Nephron (organoid): ENCODE measurements at regions not wholly inside any gene's neighbourhood (a gene's known extent, or its start where the extent isn't known, plus 50 kb on each side); places are given as distances from the start of the nearest gene placed in this dataset.
A peak's percentile ranks its signal among the peaks of the same experiment; 100 is the strongest.

Experiments used
- H3K27ac Mint-ChIP-seq, 3 experiments: 2 replicates each; pipeline ENCODE4 v1.8.0; 2020; ENCODE audit warnings: mixed read lengths in 3 of 3, mild to moderate bottlenecking in 2 of 3, moderate library complexity in 1 of 3
- H3K27me3 Mint-ChIP-seq: 2 replicates; pipeline ENCODE4 v1.8.0; 2021; ENCODE audit warnings: low read depth, mild to moderate bottlenecking, moderate library complexity, mixed read lengths
- H3K36me3 Mint-ChIP-seq: 2 replicates; pipeline ENCODE4 v1.8.0; 2020; ENCODE audit warnings: low read depth, mixed read lengths
- H3K4me1 Mint-ChIP-seq: 2 replicates; pipeline ENCODE4 v1.8.0; 2020; ENCODE audit warnings: mixed read lengths
- H3K4me3 Mint-ChIP-seq, 3 experiments: 2 replicates each; pipeline ENCODE4 v1.8.0; 2020; ENCODE audit warnings: mild to moderate bottlenecking in 3 of 3, mixed read lengths in 3 of 3, moderate library complexity in 2 of 3
- H3K9me3 Mint-ChIP-seq: 2 replicates; pipeline ENCODE4 v1.8.0; 2020; ENCODE audit warnings: mixed read lengths
- TF ChIP-seq, protein P1 (sequence below), 3 experiments: fragments of 200-600 bp; sonication (generic); IDR thresholded peaks; one replicate each; pipeline ENCODE4 v1.5.0; 2021; ENCODE audit warnings: antibody characterized with exemption in 3 of 3; ENCODE audit not compliant: unreplicated experiment in 3 of 3

- peaks cover 5% of the 10 kb centered on the region for H3K27me3 Mint-ChIP-seq
- H3K9me3 Mint-ChIP-seq = no peaks in the 10 kb centered on the region
- H3K4me3 Mint-ChIP-seq = peak overlapping the region in 2 of 3 experiments; percentile 31 to 40
- TF ChIP-seq, protein P1, sequence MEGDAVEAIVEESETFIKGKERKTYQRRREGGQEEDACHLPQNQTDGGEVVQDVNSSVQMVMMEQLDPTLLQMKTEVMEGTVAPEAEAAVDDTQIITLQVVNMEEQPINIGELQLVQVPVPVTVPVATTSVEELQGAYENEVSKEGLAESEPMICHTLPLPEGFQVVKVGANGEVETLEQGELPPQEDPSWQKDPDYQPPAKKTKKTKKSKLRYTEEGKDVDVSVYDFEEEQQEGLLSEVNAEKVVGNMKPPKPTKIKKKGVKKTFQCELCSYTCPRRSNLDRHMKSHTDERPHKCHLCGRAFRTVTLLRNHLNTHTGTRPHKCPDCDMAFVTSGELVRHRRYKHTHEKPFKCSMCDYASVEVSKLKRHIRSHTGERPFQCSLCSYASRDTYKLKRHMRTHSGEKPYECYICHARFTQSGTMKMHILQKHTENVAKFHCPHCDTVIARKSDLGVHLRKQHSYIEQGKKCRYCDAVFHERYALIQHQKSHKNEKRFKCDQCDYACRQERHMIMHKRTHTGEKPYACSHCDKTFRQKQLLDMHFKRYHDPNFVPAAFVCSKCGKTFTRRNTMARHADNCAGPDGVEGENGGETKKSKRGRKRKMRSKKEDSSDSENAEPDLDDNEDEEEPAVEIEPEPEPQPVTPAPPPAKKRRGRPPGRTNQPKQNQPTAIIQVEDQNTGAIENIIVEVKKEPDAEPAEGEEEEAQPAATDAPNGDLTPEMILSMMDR (IDR thresholded peaks at IDR 0.05; ENCODE audit: unreplicated experiment in 3 of 3) = no peak
- no peaks in the 10 kb centered on the region for H3K36me3 Mint-ChIP-seq
- peaks cover 88% of the 10 kb centered on the region for H3K4me1 Mint-ChIP-seq
- H3K27ac Mint-ChIP-seq = peak overlapping the region; percentile 63 to 94 (median 94)
Measured at GRCh38 chr9:89926691-89927220, 321.9 kb downstream of the GADD45G start.

GRCh38 chr9:89928106-89928505 lies 323.3 kb downstream of the GADD45G start:
- no peaks in the 10 kb centered on the region for H3K36me3 Mint-ChIP-seq
- TF ChIP-seq, protein P1 (IDR thresholded peaks at IDR 0.05; ENCODE audit: unreplicated experiment in 3 of 3) = no peak
- H3K9me3 Mint-ChIP-seq = no peaks in the 10 kb centered on the region
- H3K27me3 Mint-ChIP-seq = peaks cover 8% of the 10 kb centered on the region
- peak overlapping the region; percentile 26 to 94 (median 94) for H3K27ac Mint-ChIP-seq
- peak overlapping the region in 1 of 3 experiments; percentile 18 for H3K4me3 Mint-ChIP-seq
- peaks cover 81% of the 10 kb centered on the region for H3K4me1 Mint-ChIP-seq

DNA sequence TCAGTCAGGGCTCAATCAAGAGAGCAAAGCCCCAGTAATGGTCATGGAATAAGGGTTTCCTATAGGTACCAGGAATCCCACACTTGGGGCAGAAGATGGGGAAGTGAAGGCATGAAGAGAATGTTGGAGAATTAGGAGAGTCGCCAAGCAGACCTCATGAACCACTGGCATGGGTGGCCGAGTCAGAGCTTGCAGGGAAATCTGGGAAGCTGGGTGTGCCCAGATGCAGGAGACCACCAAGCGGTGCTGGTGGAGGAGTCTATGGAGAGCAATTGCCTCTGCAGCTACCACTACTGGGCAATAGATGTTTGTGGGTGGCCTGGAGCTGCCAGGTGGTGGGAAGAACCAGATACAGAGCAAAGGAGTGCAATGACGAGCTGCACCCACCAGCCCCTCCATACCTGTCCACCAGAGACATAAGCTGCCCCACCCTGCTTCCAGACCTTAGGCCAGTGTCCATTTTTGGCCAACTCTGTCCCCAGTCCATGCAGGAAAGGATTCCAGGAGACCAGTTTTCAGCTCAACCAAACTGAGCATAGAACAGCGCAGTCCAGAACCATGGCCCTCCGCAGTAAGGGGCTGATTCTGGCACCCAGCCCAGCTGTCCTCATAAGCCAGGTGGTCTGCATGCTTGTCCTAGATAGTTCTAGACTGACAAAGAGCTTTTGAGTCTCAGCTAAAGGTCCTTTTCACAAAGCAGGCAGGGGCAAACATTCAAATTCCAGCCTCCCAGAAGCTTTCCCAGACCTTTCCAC lies 323.9 kb downstream of the GADD45G start:
- Mint-ChIP-seq H3K27ac (peak overlapping the region; percentile 26 to 94 (median 94)), H3K4me3 (no peak overlapping the region), H3K36me3 (no peaks in the 10 kb centered on the region), H3K4me1 (peaks cover 75% of the 10 kb centered on the region), H3K9me3 (no peaks in the 10 kb centered on the region), H3K27me3 (peaks cover 8% of the 10 kb centered on the region)
- TF ChIP-seq, protein P1 (IDR thresholded peaks at IDR 0.05; ENCODE audit: unreplicated experiment in 3 of 3) = no peak

DNA sequence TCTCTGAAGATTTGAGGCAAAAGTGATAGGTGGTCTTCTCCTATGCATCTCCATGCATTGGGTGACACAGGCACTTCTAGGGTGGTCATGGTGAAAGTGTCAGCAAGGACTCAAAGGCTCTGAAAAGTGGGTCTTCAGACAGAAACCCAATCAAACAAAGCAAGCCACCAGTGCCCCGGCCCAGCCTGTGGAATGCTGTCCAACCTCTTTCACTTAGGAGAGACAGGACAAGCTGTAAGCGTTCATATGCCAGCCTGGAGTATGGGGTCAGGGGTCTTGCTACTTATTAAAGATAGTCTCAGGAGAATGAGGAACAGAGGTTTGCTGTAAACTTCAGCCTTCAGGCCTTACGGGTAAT lies 324.5 kb downstream of the GADD45G start:
- peak overlapping the region in 2 of 3 experiments; percentile 67 to 75 for H3K27ac Mint-ChIP-seq
- H3K36me3 Mint-ChIP-seq = no peaks in the 10 kb centered on the region
- no peaks in the 10 kb centered on the region for H3K9me3 Mint-ChIP-seq
- TF ChIP-seq, protein P1 (IDR thresholded peaks at IDR 0.05; ENCODE audit: unreplicated experiment in 3 of 3) = no peak
- peaks cover 8% of the 10 kb centered on the region for H3K27me3 Mint-ChIP-seq
- H3K4me3 Mint-ChIP-seq = no peak overlapping the region
- H3K4me1 Mint-ChIP-seq = peaks cover 69% of the 10 kb centered on the region

DNA sequence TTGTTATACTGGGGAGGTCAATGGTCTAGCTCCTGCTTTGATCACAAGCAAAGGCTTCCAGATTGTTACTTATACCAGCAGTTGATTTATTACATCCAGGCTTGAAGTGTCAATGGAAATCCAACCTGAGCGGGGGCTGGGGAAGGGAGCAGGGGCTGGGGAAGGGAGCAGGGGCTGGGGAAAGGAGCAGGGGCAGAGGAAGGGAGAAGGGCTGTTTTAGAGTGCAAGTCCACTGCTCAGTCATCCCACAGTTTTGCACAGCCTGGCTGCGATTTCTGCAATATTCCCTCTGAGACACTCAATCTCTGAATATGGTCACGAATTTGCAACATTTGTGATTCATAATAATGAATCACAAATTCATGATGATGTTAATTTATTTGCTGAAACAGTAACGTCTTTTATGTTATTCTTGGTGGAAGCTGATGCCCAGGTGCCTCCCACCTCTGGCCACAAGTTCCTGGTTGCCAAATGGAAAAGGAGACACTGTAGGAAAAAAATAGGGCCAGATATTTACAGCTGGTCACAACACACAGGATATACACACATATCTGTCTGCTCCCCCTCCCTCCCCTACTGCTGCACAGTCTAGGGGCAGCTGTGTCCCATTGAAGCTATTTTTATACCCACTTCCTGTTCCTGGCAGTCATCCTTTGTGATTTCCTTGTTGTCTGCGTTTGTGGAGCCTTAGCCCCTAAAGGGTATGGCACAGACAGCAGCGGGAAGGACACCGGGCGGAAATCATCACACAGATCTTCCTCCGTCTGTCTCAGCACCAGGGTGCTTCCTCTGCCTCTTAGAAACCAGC lies 325.1 kb downstream of the GADD45G start:
- Mint-ChIP-seq H3K27ac (peak overlapping the region; percentile 67 to 75 (median 72)), H3K36me3 (no peaks in the 10 kb centered on the region), H3K4me1 (peaks cover 68% of the 10 kb centered on the region), H3K27me3 (peaks cover 8% of the 10 kb centered on the region), H3K4me3 (peak overlapping the region in 1 of 3 experiments; percentile 14), H3K9me3 (no peaks in the 10 kb centered on the region)
- TF ChIP-seq, protein P1 (IDR thresholded peaks at IDR 0.05; ENCODE audit: unreplicated experiment in 3 of 3) = no peak
